Ectodermal cell (in vitro differentiated cells): ENCODE measurements at regions not wholly inside any gene's neighbourhood (a gene's known extent, or its start where the extent isn't known, plus 50 kb on each side); places are given as distances from the start of the nearest gene placed in this dataset.

Source experiments
- H3K27ac ChIP-seq: 2 replicates; pipeline ENCODE4 v1.7.0; 2013; ENCODE audit warnings: mild to moderate bottlenecking, low read depth, low read length; ENCODE audit not compliant: insufficient read depth, poor library complexity, severe bottlenecking
- H3K27me3 ChIP-seq: 2 replicates; pipeline ENCODE4 v1.7.0; 2013; ENCODE audit warnings: mild to moderate bottlenecking, low read length; ENCODE audit not compliant: insufficient read depth, control insufficient read depth, poor library complexity, severe bottlenecking
- H3K36me3 ChIP-seq: one replicate; pipeline ENCODE4 v1.7.0; 2013; ENCODE audit warnings: low read length; ENCODE audit not compliant: control insufficient read depth, insufficient read depth
- H3K4me1 ChIP-seq: one replicate; pipeline ENCODE4 v1.7.0; 2013; ENCODE audit warnings: low read length; ENCODE audit not compliant: control insufficient read depth, insufficient read depth
- H3K4me3 ChIP-seq: 2 replicates; pipeline ENCODE4 v1.7.0; 2013; ENCODE audit warnings: low read depth, low read length, control low read depth; ENCODE audit not compliant: insufficient read depth
- H3K9me3 ChIP-seq: 2 replicates; pipeline ENCODE4 v1.7.0; 2013; ENCODE audit warnings: mild to moderate bottlenecking, low read length, moderate library complexity; ENCODE audit not compliant: control insufficient read depth
- whole genome bisulfite sequencing, 2 experiments: methylation state at CpG; one replicate each; pipeline ENCODE4 v1.1.7; 2013; ENCODE audit warnings: missing lambda C conversion rate in 2 of 2; 5-methylcytosine and 5-hydroxymethylcytosine counted together

- Histone ChIP-seq H3K27me3 (no peaks in the 10 kb centered on the region), H3K4me1 (no peaks in the 10 kb centered on the region), H3K36me3 (no peaks in the 10 kb centered on the region), H3K9me3 (no peaks in the 10 kb centered on the region), H3K4me3 (no peak overlapping the region), H3K27ac (no peak overlapping the region)
- WGBS, 2 experiments, result 66 to 89% methylated on average over 3 to 4 of the region's 4 CpGs
These were observed 256.1 kb downstream of the PAX3 start for GRCh38 chr2:222042666-222043065.

GRCh38 chr2:222040333-222040732 lies 258.5 kb downstream of the PAX3 start:
- Histone ChIP-seq H3K4me3 (no peak overlapping the region), H3K27ac (no peak overlapping the region), H3K36me3 (no peaks in the 10 kb centered on the region), H3K9me3 (no peaks in the 10 kb centered on the region), H3K4me1 (no peaks in the 10 kb centered on the region), H3K27me3 (no peaks in the 10 kb centered on the region)
- WGBS, 2 experiments, result 92 to 93% methylated on average over 1 of the region's 2 CpGs

GRCh38 chr2:222039821-222040220 lies 259.0 kb downstream of the PAX3 start:
- H3K4me1 ChIP-seq, result no peaks in the 10 kb centered on the region
- H3K27me3 ChIP-seq, result no peaks in the 10 kb centered on the region
- WGBS, 2 experiments, result 81 to 83% methylated on average over 3 of the region's 3 CpGs
- H3K27ac ChIP-seq, result no peak overlapping the region
- H3K9me3 ChIP-seq, result no peaks in the 10 kb centered on the region
- H3K4me3 ChIP-seq, result no peak overlapping the region
- H3K36me3 ChIP-seq, result no peaks in the 10 kb centered on the region

- Histone ChIP-seq H3K27ac (no peak overlapping the region), H3K27me3 (no peaks in the 10 kb centered on the region), H3K4me3 (no peak overlapping the region), H3K4me1 (peaks cover 5% of the 10 kb centered on the region), H3K9me3 (no peaks in the 10 kb centered on the region), H3K36me3 (no peaks in the 10 kb centered on the region)
- 77 to 79% methylated on average over 4 of the region's 4 CpGs for whole genome bisulfite sequencing, 2 experiments
These were observed 260.6 kb downstream of the PAX3 start for GRCh38 chr2:222038067-222038802.

- Histone ChIP-seq H3K27me3 (no peaks in the 10 kb centered on the region), H3K27ac (no peak overlapping the region), H3K36me3 (no peaks in the 10 kb centered on the region), H3K4me1 (peaks cover 6% of the 10 kb centered on the region), H3K4me3 (no peak overlapping the region), H3K9me3 (no peaks in the 10 kb centered on the region)
- 91 to 92% methylated on average over 3 of the region's 3 CpGs for WGBS, 2 experiments
These were observed 261.6 kb downstream of the PAX3 start for GRCh38 chr2:222037211-222037610.

GRCh38 chr2:222034058-222034457 lies 264.7 kb downstream of the PAX3 start:
- Histone ChIP-seq H3K27ac (no peak overlapping the region), H3K9me3 (no peaks in the 10 kb centered on the region), H3K4me3 (no peak overlapping the region), H3K27me3 (no peaks in the 10 kb centered on the region), H3K4me1 (peaks cover 6% of the 10 kb centered on the region), H3K36me3 (no peaks in the 10 kb centered on the region)
- 91 to 95% methylated on average over 3 of the region's 3 CpGs for WGBS, 2 experiments

GRCh38 chr2:222033541-222033940 lies 265.3 kb downstream of the PAX3 start:
- peaks cover 6% of the 10 kb centered on the region for H3K4me1 ChIP-seq
- no peak overlapping the region for H3K27ac ChIP-seq
- no peak overlapping the region for H3K4me3 ChIP-seq
- no peaks in the 10 kb centered on the region for H3K27me3 ChIP-seq
- no peaks in the 10 kb centered on the region for H3K36me3 ChIP-seq
- 88 to 90% methylated on average over 1 to 2 of the region's 2 CpGs for WGBS, 2 experiments
- H3K9me3 ChIP-seq, result no peaks in the 10 kb centered on the region

- Histone ChIP-seq H3K4me3 (peak overlapping the region; percentile 9), H3K36me3 (no peaks in the 10 kb centered on the region), H3K9me3 (no peaks in the 10 kb centered on the region), H3K27ac (peak overlapping the region; percentile 72), H3K27me3 (no peaks in the 10 kb centered on the region), H3K4me1 (peaks cover 14% of the 10 kb centered on the region)
- WGBS, 2 experiments, result 6 to 15% methylated on average over 3 of the region's 3 CpGs
These were observed 272.9 kb downstream of the PAX3 start for GRCh38 chr2:222025881-222026271.

- no peaks in the 10 kb centered on the region for H3K36me3 ChIP-seq
- H3K9me3 ChIP-seq, result no peaks in the 10 kb centered on the region
- no peak overlapping the region for H3K4me3 ChIP-seq
- 6 to 8% methylated on average over 6 to 7 of the region's 8 CpGs for whole genome bisulfite sequencing, 2 experiments
- H3K27ac ChIP-seq, result peak overlapping the region; percentile 41
- no peaks in the 10 kb centered on the region for H3K27me3 ChIP-seq
- H3K4me1 ChIP-seq, result peaks cover 14% of the 10 kb centered on the region
These were observed 273.6 kb downstream of the PAX3 start for GRCh38 chr2:222024932-222025880.

- Histone ChIP-seq H3K27ac (no peak overlapping the region), H3K9me3 (no peaks in the 10 kb centered on the region), H3K27me3 (no peaks in the 10 kb centered on the region), H3K4me3 (no peak overlapping the region), H3K36me3 (no peaks in the 10 kb centered on the region), H3K4me1 (no peaks in the 10 kb centered on the region)
- WGBS, 2 experiments, result 92 to 95% methylated on average over 2 to 3 of the region's 4 CpGs
These were observed 281.4 kb downstream of the PAX3 start for GRCh38 chr2:222017252-222017850.
